HG03521 (cell line): ENCODE measurements at regions not wholly inside any gene's neighbourhood (a gene's known extent, or its start where the extent isn't known, plus 50 kb on each side); places are given as distances from the start of the nearest gene placed in this dataset.
"Not testable (repeated sequence)": the region's sequence is repeated elsewhere in the genome, so short reads cannot be mapped to it uniquely, and the experiment has no call there.

Experiments
- ATAC-seq: cut with Tn5 transposase; IDR thresholded peaks from one replicate; pipeline ENCODE4 v1.9.1; 2021; ENCODE audit warnings: mild to moderate bottlenecking, moderate library complexity; ENCODE audit not compliant: unreplicated experiment

- no peak for ATAC-seq
These were observed 50.8 kb upstream of the CPOX start for GRCh38 chr3:98644168-98644567.

GRCh38 chr3:98645039-98645438, 51.6 kb upstream of the CPOX start:
- ATAC-seq = no peak

GRCh38 chr3:98646680-98647079, 53.3 kb upstream of the CPOX start:
- ATAC-seq = no peak

GRCh38 chr3:98647197-98647596, 53.8 kb upstream of the CPOX start:
- no peak for ATAC-seq

GRCh38 chr3:98650971-98651779, 57.8 kb upstream of the CPOX start:
- no peak for ATAC-seq

GRCh38 chr3:98651780-98652077, 58.3 kb upstream of the CPOX start:
- no peak for ATAC-seq

GRCh38 chr3:98655666-98656065, 62.3 kb upstream of the CPOX start:
- no peak for ATAC-seq

GRCh38 chr3:98657457-98657856, 64.0 kb upstream of the CPOX start:
- ATAC-seq = peak; percentile 77

- ATAC-seq = no peak
These were observed 69.3 kb upstream of the CPOX start for GRCh38 chr3:98662699-98663098.

- no peak for ATAC-seq
These were observed 76.6 kb upstream of the CPOX start for GRCh38 chr3:98670020-98670419.

GRCh38 chr3:98679986-98680385, 83.2 kb upstream of the ST3GAL6 start:
- ATAC-seq = no peak

- no peak for ATAC-seq
These were observed 82.4 kb upstream of the ST3GAL6 start for GRCh38 chr3:98680723-98681122.

- no peak for ATAC-seq
These were observed 81.7 kb upstream of the ST3GAL6 start for GRCh38 chr3:98681486-98681885.

GRCh38 chr3:98682391-98682790, 80.7 kb upstream of the ST3GAL6 start:
- not testable (repeated sequence) for ATAC-seq

- no peak for ATAC-seq
These were observed 74.8 kb upstream of the ST3GAL6 start for GRCh38 chr3:98688363-98688762.

- no peak for ATAC-seq
These were observed 72.3 kb upstream of the ST3GAL6 start for GRCh38 chr3:98690876-98691275.

- ATAC-seq = no peak
These were observed 71.2 kb upstream of the ST3GAL6 start for GRCh38 chr3:98691897-98692296.

GRCh38 chr3:98692787-98693473, 70.2 kb upstream of the ST3GAL6 start:
- no peak for ATAC-seq

GRCh38 chr3:98695796-98696195, 67.3 kb upstream of the ST3GAL6 start:
- no peak for ATAC-seq

- ATAC-seq = not testable (repeated sequence)
These were observed 66.8 kb upstream of the ST3GAL6 start for GRCh38 chr3:98696296-98696695.

GRCh38 chr3:98697225-98697624, 65.9 kb upstream of the ST3GAL6 start:
- ATAC-seq = no peak

GRCh38 chr3:98699132-98699531, 64.0 kb upstream of the ST3GAL6 start:
- no peak for ATAC-seq
